Transverse colon (tissue), 4 donors: ENCODE measurements at regions not wholly inside any gene's neighbourhood (a gene's known extent, or its start where the extent isn't known, plus 50 kb on each side); places are given as distances from the start of the nearest gene placed in this dataset.

Experiments
- DNase-seq: peaks from one replicate; pipeline ENCODE4 v3.0.0-alpha.2; 2019
- H3K27ac ChIP-seq, 4 donors: fragments of 200-600 bp; sonication (generic); 2 replicates each; pipeline ENCODE4 v1.5.1; 2016 to 2018; ENCODE audit warnings: inconsistent platforms in 4 of 4
- H3K27me3 ChIP-seq: fragments of 200-600 bp; sonication (generic); 2 replicates; pipeline ENCODE4 v1.5.1; 2017; ENCODE audit warnings: inconsistent platforms
- H3K36me3 ChIP-seq, 4 donors: fragments of 200-600 bp; sonication (generic); 2 replicates each; pipeline ENCODE4 v1.5.1; 2017 to 2019; ENCODE audit warnings: inconsistent platforms in 4 of 4
- H3K4me1 ChIP-seq, 4 donors: fragments of 200-600 bp; sonication (generic); 2 replicates each; pipeline ENCODE4 v1.5.1; 2017 to 2020; ENCODE audit warnings: inconsistent platforms in 4 of 4
- H3K4me3 ChIP-seq, 4 donors: fragments of 200-600 bp; sonication (generic); 1 replicate in 1 of 4; 2 replicates in 3 of 4; pipeline versions ENCODE4 v1.5.1 to v1.6.1; 2017 to 2019; ENCODE audit warnings: inconsistent platforms in 4 of 4
- H3K9me3 ChIP-seq, 2 donors: fragments of 200-600 bp; sonication (generic); 2 replicates each; pipeline ENCODE4 v1.5.1; 2017 to 2019; ENCODE audit warnings: inconsistent platforms in 2 of 2
- CTCF ChIP-seq, 5 experiments: fragments of 200-600 bp in 3 of 5; fragments of 450-650 bp in 2 of 5; sonication (generic) in 3 of 5; IDR thresholded peaks; 1 replicate in 2 of 5; 2 replicates in 3 of 5; pipeline ENCODE4 v1.5.1; 2016 to 2017; ENCODE audit warnings: antibody characterized with exemption in 5 of 5, inconsistent platforms in 3 of 5, mild to moderate bottlenecking in 2 of 5, moderate library complexity in 1 of 5
- EP300 ChIP-seq: sonication (generic); formaldehyde crosslinking; IDR thresholded peaks from one replicate; pipeline ENCODE4 v1.6.1; 2017; ENCODE audit warnings: antibody characterized with exemption, low read depth
- POLR2A ChIP-seq: fragments of 450-650 bp; IDR thresholded peaks from one replicate; pipeline ENCODE4 v1.6.1; 2016; ENCODE audit warnings: antibody characterized with exemption, mild to moderate bottlenecking, moderate library complexity
- POLR2AphosphoS5 ChIP-seq, 3 donors: sonication (generic); formaldehyde crosslinking; IDR thresholded peaks; one replicate each; pipeline ENCODE4 v1.6.1; 2016; ENCODE audit warnings: antibody characterized with exemption in 3 of 3
- WGBS, 2 donors: methylation state at CpG; one replicate each; pipeline ENCODE4 v1.1.5; 2018; ENCODE audit warnings: low coverage in 1 of 2; 5-methylcytosine and 5-hydroxymethylcytosine counted together
- in situ Hi-C, 4 donors: fragments of 200-750 bp; cut with MboI; loops; one replicate each; pipeline versions ENCODE4 v1.15.0 to v1.15.1; 2017; ENCODE audit warnings: low sequenced_read_pairs in 3 of 4, low pct_ligation_motif_present in 1 of 4, low pct_unique_long_range_greater_than_20kb in 1 of 4
- intact Hi-C: fragments of 100-400 bp; cut with DNase I; formaldehyde crosslinking; loops from one replicate; pipeline ENCODE4 v1.15.1; 2023; ENCODE audit warnings: low total_unique reads

- Histone ChIP-seq H3K9me3 (no peaks in the 10 kb centered on the region), H3K27ac (no peak overlapping the region), H3K4me3 (no peak overlapping the region), H3K27me3 (no peaks in the 10 kb centered on the region), H3K4me1 (no peaks in the 10 kb centered on the region), H3K36me3 (no peaks in the 10 kb centered on the region)
- TF ChIP-seq CTCF (IDR thresholded peaks at IDR 0.05) (no peak), POLR2A (no peak), POLR2AphosphoS5 (IDR thresholded peaks at IDR 0.05) (no peak), EP300 (no peak)
- 73 to 79% methylated on average over 4 of the region's 4 CpGs for WGBS, 2 donors
- no peak for DNase-seq
- in situ Hi-C loops (no loop called here), intact Hi-C loops (no loop called here)
These were observed 55.2 kb upstream of the ELAC2 start for GRCh38 chr17:13073018-13073417.

DNA sequence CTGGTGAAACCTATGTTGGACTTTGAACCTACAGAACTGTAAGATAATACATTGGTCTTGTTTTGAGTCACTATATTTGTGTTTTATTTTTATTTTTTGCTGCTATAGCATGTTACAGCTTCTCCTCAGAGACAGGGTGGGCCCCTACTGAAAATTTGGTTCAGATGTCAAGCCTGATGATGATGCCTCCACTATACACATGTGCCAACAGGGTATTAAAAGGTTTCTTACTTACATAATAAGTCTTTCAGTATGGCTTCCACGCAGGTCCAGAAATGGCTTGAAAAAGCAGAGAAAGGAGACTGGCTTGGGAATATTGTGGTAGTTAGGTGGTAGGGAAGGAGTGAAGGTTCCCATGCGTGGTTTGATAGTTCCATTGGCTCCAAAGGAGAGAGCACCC lies 52.9 kb upstream of the ELAC2 start:
- Histone ChIP-seq H3K27ac (no peak overlapping the region), H3K36me3 (no peaks in the 10 kb centered on the region), H3K4me3 (no peak overlapping the region), H3K4me1 (no peaks in the 10 kb centered on the region), H3K27me3 (no peaks in the 10 kb centered on the region), H3K9me3 (no peaks in the 10 kb centered on the region)
- TF ChIP-seq CTCF (IDR thresholded peaks at IDR 0.05), result no peak
- 81 to 89% methylated on average over 1 to 2 of the region's 2 CpGs for WGBS, 2 donors
- DNase-seq, result no peak
- in situ Hi-C loops, result no loop called here
- intact Hi-C loops, result no loop called here

DNA sequence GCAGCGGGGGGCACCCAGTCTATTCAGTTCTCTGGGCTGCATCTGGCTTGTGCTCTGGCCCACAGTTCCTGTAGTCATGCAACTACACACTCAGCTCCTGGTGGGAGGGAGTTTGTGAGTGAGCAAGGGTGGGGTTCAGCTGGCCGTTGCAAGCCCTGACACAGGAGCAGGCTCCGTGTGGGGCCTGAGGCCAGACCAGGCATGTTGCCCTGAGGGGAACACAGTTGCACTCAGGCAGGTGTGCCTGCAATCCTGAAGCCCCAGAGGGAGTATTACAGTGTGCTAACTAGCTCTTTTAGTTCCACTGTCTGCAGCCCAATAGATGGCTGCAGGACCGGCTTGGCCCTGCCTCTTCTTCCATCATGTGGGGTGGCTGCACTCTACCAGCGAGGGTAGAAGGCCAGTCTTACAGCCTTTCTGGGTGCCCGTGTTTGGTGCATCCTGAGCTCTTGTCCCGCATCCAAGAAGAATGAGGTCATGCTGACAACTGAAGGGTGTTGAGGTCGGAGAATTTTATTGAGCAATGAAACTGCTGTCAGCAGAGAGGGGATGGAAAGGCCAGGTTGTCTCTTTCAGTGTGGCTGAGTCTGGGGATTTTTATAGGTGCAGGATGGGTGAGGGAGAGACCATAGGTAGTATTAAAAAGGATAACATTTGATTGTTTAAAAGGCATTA lies 49.9 kb upstream of the ELAC2 start:
- no peaks in the 10 kb centered on the region for H3K27me3 ChIP-seq
- H3K9me3 ChIP-seq, result no peaks in the 10 kb centered on the region
- 80% methylated on average over 8 of the region's 8 CpGs; no CpG with 5 or more reads in 1 of the 2 donors for WGBS, 2 donors
- H3K27ac ChIP-seq, result no peak overlapping the region
- intact Hi-C loops, result no loop called here
- H3K36me3 ChIP-seq, result no peaks in the 10 kb centered on the region
- H3K4me3 ChIP-seq, result no peak overlapping the region
- in situ Hi-C loops, result no loop called here
- DNase-seq, result no peak
- H3K4me1 ChIP-seq, result no peaks in the 10 kb centered on the region
- no peak for TF ChIP-seq CTCF (IDR thresholded peaks at IDR 0.05)
- no peak for TF ChIP-seq EP300
- no peak for TF ChIP-seq POLR2A
- no peak for TF ChIP-seq POLR2AphosphoS5 (IDR thresholded peaks at IDR 0.05)
